GM12878 (cell line): ENCODE measurements at regions not wholly inside any gene's neighbourhood (a gene's known extent, or its start where the extent isn't known, plus 50 kb on each side); places are given as distances from the start of the nearest gene placed in this dataset.

ENCODE experiments used
- ATAC-seq: fragments of 200-7000 bp; cut with Tn5 transposase; 3 replicates; pipeline ENCODE4 v1.9.1; 2020; ENCODE audit warnings: mild to moderate bottlenecking, moderate library complexity
- BruUV-seq: library from RNA; stranded (reverse); fragments of 400-500 nt; replicated peaks from 2 replicates; lab custom pipeline; 2021; lab: Mats Ljungman, UMichigan
- CTCF ChIA-PET: fragments of 300-600 bp; sonication (Branson Sonifier 250); formaldehyde crosslinking; extraction: SDS; loops from one replicate; lab custom pipeline; 2021; ENCODE audit warnings: inconsistent platforms; lab: Yijun Ruan, JAX
- POLR2A ChIA-PET: fragments of 350-600 bp; formaldehyde crosslinking; extraction: SDS; loops from one replicate; lab custom pipeline; 2021; ENCODE audit warnings: inconsistent platforms; lab: Charles Lee
- RAD21 ChIA-PET: fragments of 300-600 bp; sonication (Branson Sonifier 250); formaldehyde crosslinking; loops from one replicate; lab custom pipeline; 2023; ENCODE audit warnings: antibody characterized with exemption; ENCODE audit not compliant: unreplicated experiment; lab: Charles Lee
- SMC1A ChIA-PET: fragments of 300-600 bp; sonication (Branson Sonifier 250); formaldehyde crosslinking; loops from one replicate; lab custom pipeline; 2023; ENCODE audit not compliant: unreplicated experiment, uncharacterized antibody; lab: Charles Lee
- DNase-seq: peaks from one replicate; pipeline ENCODE4 v3.0.0-alpha.2; 2011; ENCODE audit warnings: low read depth, low spot score
- FAIRE-seq: peaks from 3 replicates; lab custom pipeline; 2011; peaks lifted over from hg19 to GRCh38; lab: Jason Lieb, UNC
- H2AFZ ChIP-seq: 2 replicates; pipeline ENCODE4 v1.6.0; 2011; ENCODE audit warnings: low read depth, low read length, control low read depth; ENCODE audit not compliant: control insufficient read depth
- H3K27ac ChIP-seq: 2 replicates; pipeline ENCODE4 v1.5.1; 2011; ENCODE audit warnings: control low read depth; ENCODE audit not compliant: control insufficient read depth, insufficient read depth
- H3K27me3 ChIP-seq, 2 experiments: replicated peaks in 1 of 2; 2 replicates each; pipeline versions ENCODE4 v1.6.0 to v1.6.1; 2011; ENCODE audit warnings: low read length in 1 of 2; ENCODE audit not compliant: control insufficient read depth in 2 of 2, insufficient read depth in 2 of 2
- H3K36me3 ChIP-seq, 2 experiments: 2 replicates each; pipeline ENCODE4 v1.5.1; 2011; ENCODE audit warnings: low read length in 1 of 2; ENCODE audit not compliant: control insufficient read depth in 2 of 2, insufficient read depth in 2 of 2
- H3K4me1 ChIP-seq: 2 replicates; pipeline ENCODE4 v1.6.1; 2011; ENCODE audit warnings: mild to moderate bottlenecking, low read length, moderate library complexity, mixed read lengths; ENCODE audit not compliant: control insufficient read depth, insufficient read depth
- H3K4me2 ChIP-seq: 2 replicates; pipeline ENCODE4 v1.6.0; 2011; ENCODE audit warnings: control low read depth; ENCODE audit not compliant: control insufficient read depth, insufficient read depth
- H3K4me3 ChIP-seq: fragments of 200-600 bp; sonication (generic); 2 replicates; pipeline ENCODE4 v1.5.1; 2016
- H3K79me2 ChIP-seq: 2 replicates; pipeline ENCODE4 v1.6.0; 2011; ENCODE audit warnings: low read length; ENCODE audit not compliant: control insufficient read depth, insufficient read depth
- H3K9ac ChIP-seq: 2 replicates; pipeline ENCODE4 v1.8.0; 2011; ENCODE audit warnings: low read length, control low read depth, mixed read lengths; ENCODE audit not compliant: control insufficient read depth, insufficient read depth
- H3K9me3 ChIP-seq: replicated peaks from 3 replicates; pipeline ENCODE4 v1.5.1; 2011; ENCODE audit warnings: mild to moderate bottlenecking, low read length; ENCODE audit not compliant: control insufficient read depth, insufficient read depth
- H4K20me1 ChIP-seq: 2 replicates; pipeline ENCODE4 v1.6.0; 2011; ENCODE audit not compliant: control insufficient read depth, insufficient read depth
- BCL3 ChIP-seq: IDR thresholded peaks from 2 replicates; pipeline ENCODE4 v1.6.1; 2011; ENCODE audit warnings: borderline replicate concordance, low read depth, mild to moderate bottlenecking, moderate library complexity, low read length; ENCODE audit not compliant: insufficient read depth, poor library complexity, severe bottlenecking
- CTCF ChIP-seq, 3 experiments: IDR thresholded peaks in 2 of 3; conservative IDR thresholded peaks in 1 of 3; 2 replicates each; pipeline ENCODE4 v1.5.1; 2011; ENCODE audit warnings: low read depth in 3 of 3, low read length in 3 of 3, mild to moderate bottlenecking in 3 of 3, control low read depth in 2 of 3, moderate library complexity in 2 of 3, inconsistent platforms in 1 of 3, mixed read lengths in 1 of 3; ENCODE audit not compliant: control insufficient read depth in 2 of 3, insufficient read depth in 1 of 3; ENCODE audit errors: extremely low read depth in 1 of 3
- E2F8 ChIP-seq: fragments of 450-650 bp; IDR thresholded peaks from 2 replicates; pipeline ENCODE4 v1.6.1; 2018; ENCODE audit warnings: mild to moderate bottlenecking, low read depth, moderate library complexity; ENCODE audit not compliant: partially characterized antibody
- ELK1 ChIP-seq: IDR thresholded peaks from 2 replicates; pipeline ENCODE4 v1.6.1; 2012; ENCODE audit warnings: low read depth, low read length, improper control_type of control experiment
- ETV6 ChIP-seq, 2 experiments: fragments of 450-650 bp in 1 of 2; IDR thresholded peaks in 1 of 2; conservative IDR thresholded peaks in 1 of 2; 2 replicates each; pipeline ENCODE4 v1.6.1; 2014; ENCODE audit warnings: antibody characterized with exemption in 1 of 2, borderline replicate concordance in 1 of 2, low read depth in 1 of 2, mild to moderate bottlenecking in 1 of 2, moderate library complexity in 1 of 2
- LARP7 ChIP-seq: fragments of 450-650 bp; IDR thresholded peaks from 2 replicates; pipeline ENCODE4 v1.6.1; 2017; ENCODE audit warnings: mild to moderate bottlenecking
- NR2C2 ChIP-seq: IDR thresholded peaks from 2 replicates; pipeline ENCODE4 v1.6.1; 2011; ENCODE audit warnings: borderline replicate concordance, low read depth; ENCODE audit not compliant: control insufficient read depth, insufficient read length
- PAX8 ChIP-seq: fragments of 450-650 bp; IDR thresholded peaks from 2 replicates; pipeline ENCODE4 v1.6.1; 2017; ENCODE audit warnings: mild to moderate bottlenecking, moderate library complexity
- RB1 ChIP-seq: fragments of 450-650 bp; formaldehyde crosslinking; IDR thresholded peaks from 2 replicates; pipeline ENCODE4 v1.6.1; 2017; ENCODE audit warnings: mild to moderate bottlenecking, borderline replicate concordance
- RELB ChIP-seq: fragments of 450-650 bp; IDR thresholded peaks from 2 replicates; pipeline ENCODE4 v1.6.1; 2017; ENCODE audit warnings: low read depth, mild to moderate bottlenecking, moderate library complexity
- SIN3A ChIP-seq: IDR thresholded peaks from 2 replicates; pipeline ENCODE4 v1.6.1; 2012; ENCODE audit warnings: low read depth, low read length, improper control_type of control experiment
- SIX5 ChIP-seq: IDR thresholded peaks from 2 replicates; pipeline ENCODE4 v1.6.1; 2011; ENCODE audit warnings: mild to moderate bottlenecking, low read depth, low read length, moderate library complexity; ENCODE audit not compliant: severe bottlenecking
- ZNF274 ChIP-seq: IDR thresholded peaks from one replicate; pipeline ENCODE4 v1.8.0; 2011; ENCODE audit not compliant: insufficient read length, insufficient read depth
- WGBS: methylation state at CpG from one replicate; pipeline ENCODE4 v1.1.6; 2016; ENCODE audit warnings: low lambda C conversion rate; ENCODE audit not compliant: insufficient replicate concordance, insufficient coverage; ENCODE audit errors: missing lambda C conversion rate; 5-methylcytosine and 5-hydroxymethylcytosine counted together
- in situ Hi-C: fragments of 300-500 bp; cut with MboI; formaldehyde crosslinking; loops from 9 replicates; pipeline ENCODE4 v1.14.3; 2018; ENCODE audit warnings: mixed read lengths
- intact Hi-C: fragments of 100-400 bp; cut with micrococcal nuclease; formaldehyde crosslinking; loops from one replicate; pipeline ENCODE4 v1.14.2; 2022; ENCODE audit not compliant: unreplicated experiment

GRCh38 chr6:156154896-156155295 is 622.3 kb upstream of the ARID1B start (continued):
- TF ChIP-seq PAX8 (no peak), RELB (no peak), LARP7 (no peak), E2F8 (no peak), RB1 (no peak), NR2C2 (no peak)

- H3K9me3 ChIP-seq = no peaks in the 10 kb centered on the region
- no peak overlapping the region for H3K4me2 ChIP-seq
- intact Hi-C loops (no loop called here), in situ Hi-C loops (no loop called here)
- H3K79me2 ChIP-seq = no peaks in the 10 kb centered on the region
- no peak overlapping the region for H3K27ac ChIP-seq
- no peak for DNase-seq
- WGBS = 0% methylated on average over 1 of the region's 1 CpG
- H4K20me1 ChIP-seq = no peaks in the 10 kb centered on the region
- no peak overlapping the region for H2AFZ ChIP-seq
- ATAC-seq = no peak
- H3K4me1 ChIP-seq = no peaks in the 10 kb centered on the region
- ChIA-PET POLR2A (no interaction called here), RAD21 (no interaction called here), CTCF (no interaction called here), SMC1A (no interaction called here)
- H3K9ac ChIP-seq = no peak overlapping the region
- no peak for FAIRE-seq
- H3K36me3 ChIP-seq = no peaks in the 10 kb centered on the region
- H3K4me3 ChIP-seq = no peak overlapping the region
- H3K27me3 ChIP-seq = no peaks in the 10 kb centered on the region
- no TSS peak for BruUV-seq
- TF ChIP-seq ELK1 = no peak
- TF ChIP-seq BCL3 = no peak
- TF ChIP-seq CTCF (IDR thresholded peaks at IDR 0.05 in 2 of 3, conservative IDR thresholded peaks at IDR 0.05 in 1 of 3; ENCODE audit: control insufficient read depth in 2 of 3, extremely low read depth in 1 of 3, insufficient read depth in 1 of 3, low read depth in 3 of 3, low read length in 3 of 3) = no peak
- TF ChIP-seq ZNF274 = no peak
- no peak for TF ChIP-seq ETV6 (conservative IDR thresholded peaks at IDR 0.05 in 1 of 2, IDR thresholded peaks at IDR 0.05 in 1 of 2; ENCODE audit: borderline replicate concordance in 1 of 2, low read depth in 1 of 2)
- TF ChIP-seq SIN3A = no peak
- no peak for TF ChIP-seq SIX5
- no peak for TF ChIP-seq NR2C2
Observed at GRCh38 chr6:156150391-156150790, 626.8 kb upstream of the ARID1B start.
